GM23338 (cell line): ENCODE measurements at regions not wholly inside any gene's neighbourhood (a gene's known extent, or its start where the extent isn't known, plus 50 kb on each side); places are given as distances from the start of the nearest gene placed in this dataset.

Experiments used
- ATAC-seq: fragments of 200-7000 bp; cut with Tn5 transposase; 3 replicates; pipeline ENCODE4 v1.9.1; 2020
- DNase-seq: peaks from one replicate; pipeline ENCODE4 v3.0.0-alpha.2; 2015; ENCODE audit warnings: low spot score
- H2AFZ ChIP-seq: fragments of 200-600 bp; sonication (generic); 2 replicates; pipeline ENCODE4 v1.8.0; 2016; ENCODE audit warnings: antibody characterized with exemption, mild to moderate bottlenecking, moderate library complexity
- H3F3A ChIP-seq: fragments of 200-600 bp; sonication (generic); replicated peaks from 2 replicates; pipeline ENCODE4 v1.8.0; 2017; ENCODE audit warnings: antibody characterized with exemption, mixed run types, low read depth
- H3K27ac ChIP-seq: fragments of 200-600 bp; sonication (generic); 2 replicates; pipeline ENCODE4 v1.6.1; 2016; ENCODE audit warnings: low read depth
- H3K27me3 ChIP-seq: fragments of 200-600 bp; sonication (generic); 2 replicates; pipeline ENCODE4 v1.8.0; 2016; ENCODE audit warnings: mild to moderate bottlenecking, mixed run types, moderate library complexity; ENCODE audit not compliant: insufficient read depth
- H3K36me3 ChIP-seq: fragments of 200-600 bp; sonication (generic); 2 replicates; pipeline ENCODE4 v1.8.0; 2016; ENCODE audit warnings: mild to moderate bottlenecking; ENCODE audit not compliant: insufficient read depth
- H3K4me1 ChIP-seq: fragments of 200-600 bp; sonication (generic); 2 replicates; pipeline ENCODE4 v1.8.0; 2016; ENCODE audit warnings: mild to moderate bottlenecking, moderate library complexity; ENCODE audit not compliant: insufficient read depth
- H3K4me2 ChIP-seq: fragments of 200-600 bp; sonication (generic); 2 replicates; pipeline ENCODE4 v1.7.1; 2017; ENCODE audit warnings: mixed run types
- H3K4me3 ChIP-seq: fragments of 200-600 bp; sonication (generic); 2 replicates; pipeline ENCODE4 v1.6.1; 2016; ENCODE audit warnings: mixed run types
- H3K79me2 ChIP-seq: fragments of 200-600 bp; sonication (generic); replicated peaks from 2 replicates; pipeline ENCODE4 v1.8.0; 2017; ENCODE audit warnings: mild to moderate bottlenecking; ENCODE audit not compliant: insufficient read depth
- H3K9me2 ChIP-seq: fragments of 200-600 bp; sonication (generic); 2 replicates; pipeline ENCODE4 v1.8.0; 2017; ENCODE audit not compliant: insufficient read depth
- H4K20me1 ChIP-seq: fragments of 200-600 bp; sonication (generic); replicated peaks from 2 replicates; pipeline ENCODE4 v1.8.0; 2017; ENCODE audit warnings: mild to moderate bottlenecking; ENCODE audit not compliant: insufficient read depth
- H3K27ac Mint-ChIP-seq: 2 replicates; pipeline ENCODE4 v1.8.0; 2020; ENCODE audit warnings: inconsistent platforms, mild to moderate bottlenecking, moderate library complexity, mixed read lengths
- H3K27me3 Mint-ChIP-seq: 3 replicates; pipeline ENCODE4 v1.8.0; 2022; ENCODE audit warnings: low read depth, mild to moderate bottlenecking, moderate library complexity, mixed read lengths, inconsistent platforms; ENCODE audit not compliant: insufficient read depth, poor library complexity
- H3K36me3 Mint-ChIP-seq: 3 replicates; pipeline ENCODE4 v1.8.0; 2021; ENCODE audit warnings: low read depth, mild to moderate bottlenecking, inconsistent platforms, moderate library complexity, mixed read lengths
- H3K4me1 Mint-ChIP-seq: 3 replicates; pipeline ENCODE4 v1.8.0; 2020; ENCODE audit warnings: mild to moderate bottlenecking, inconsistent platforms, mixed read lengths
- H3K4me3 Mint-ChIP-seq: 3 replicates; pipeline ENCODE4 v1.8.0; 2021; ENCODE audit warnings: moderate library complexity, mild to moderate bottlenecking, inconsistent platforms, mixed read lengths
- H3K9me3 Mint-ChIP-seq: 3 replicates; pipeline ENCODE4 v1.8.0; 2020; ENCODE audit warnings: moderate library complexity, mild to moderate bottlenecking, inconsistent platforms, mixed read lengths
- ETS1 ChIP-seq: IDR thresholded peaks from 2 replicates; pipeline ENCODE4 v1.6.1; 2016; ENCODE audit warnings: antibody characterized with exemption
- EZH2 ChIP-seq: fragments of 200-600 bp; sonication (generic); IDR thresholded peaks from one replicate; pipeline ENCODE4 v1.8.0; 2017; ENCODE audit warnings: antibody characterized with exemption, mild to moderate bottlenecking, low read depth; ENCODE audit not compliant: unreplicated experiment
- JUNB ChIP-seq: IDR thresholded peaks from one replicate; pipeline ENCODE4 v1.6.1; 2016; ENCODE audit warnings: antibody characterized with exemption; ENCODE audit not compliant: unreplicated experiment
- ZNF462 ChIP-seq: fragments of 250-450 bp; sonication (Bioruptor Pico); IDR thresholded peaks from 2 replicates; pipeline ENCODE4 v1.5.0; 2020; ENCODE audit warnings: mild to moderate bottlenecking, moderate library complexity

GRCh38 chr16:17574256-17574655 is 103.5 kb upstream of the XYLT1 start:
- Histone ChIP-seq H3K4me2 (no peak overlapping the region), H3K4me1 (no peaks in the 10 kb centered on the region), H2AFZ (no peak overlapping the region; the same call in 1 of the 2 replicates), H4K20me1 (no peaks in the 10 kb centered on the region), H3K79me2 (no peaks in the 10 kb centered on the region), H3K9me2 (no peaks in the 10 kb centered on the region), H3K4me3 (no peak overlapping the region), H3F3A (no peaks in the 10 kb centered on the region), H3K27ac (no peak overlapping the region), H3K36me3 (no peaks in the 10 kb centered on the region), H3K27me3 (no peaks in the 10 kb centered on the region)
- Mint-ChIP-seq H3K27ac (no peak overlapping the region), H3K36me3 (no peaks in the 10 kb centered on the region), H3K4me1 (peaks cover 9% of the 10 kb centered on the region; the same call in 2 of the 3 replicates), H3K27me3 (peaks cover 2% of the 10 kb centered on the region), H3K4me3 (no peak overlapping the region), H3K9me3 (no peaks in the 10 kb centered on the region; the same call in 2 of the 3 replicates)
- TF ChIP-seq JUNB (no peak), ZNF462 (CRISPR knock-in tag) (no peak), EZH2 (no peak)
- DNase-seq (no peak), ATAC-seq (no peak)

GRCh38 chr16:17572145-17572544 is 101.4 kb upstream of the XYLT1 start:
- ATAC-seq (no peak), DNase-seq (peak; percentile 14)
- Histone ChIP-seq H2AFZ (peak overlapping the region; percentile 77), H4K20me1 (no peaks in the 10 kb centered on the region), H3K36me3 (no peaks in the 10 kb centered on the region), H3K4me1 (no peaks in the 10 kb centered on the region), H3K9me2 (no peaks in the 10 kb centered on the region), H3K4me3 (no peak overlapping the region), H3K79me2 (no peaks in the 10 kb centered on the region), H3K27me3 (no peaks in the 10 kb centered on the region), H3K4me2 (no peak overlapping the region), H3F3A (no peaks in the 10 kb centered on the region), H3K27ac (no peak overlapping the region)
- no peak overlapping the region for H3K4me3 Mint-ChIP-seq
- H3K4me1 Mint-ChIP-seq: peaks cover 2% of the 10 kb centered on the region; the same call in 1 of the 3 replicates
- H3K27me3 Mint-ChIP-seq: no peaks in the 10 kb centered on the region
- H3K27ac Mint-ChIP-seq: no peak overlapping the region
- H3K9me3 Mint-ChIP-seq: no peaks in the 10 kb centered on the region; the same call in 2 of the 3 replicates
- H3K36me3 Mint-ChIP-seq: no peaks in the 10 kb centered on the region
- TF ChIP-seq EZH2 (no peak), ETS1 (peak; percentile 28; the same call in 1 of the 2 replicates)
